Breast epithelium (tissue), 3 donors: ENCODE measurements at regions not wholly inside any gene's neighbourhood (a gene's known extent, or its start where the extent isn't known, plus 50 kb on each side); places are given as distances from the start of the nearest gene placed in this dataset.

ENCODE experiments used
- POLR2A ChIP-seq: fragments of 450-650 bp; IDR thresholded peaks from one replicate; pipeline ENCODE4 v1.6.1; 2016; ENCODE audit warnings: antibody characterized with exemption, mild to moderate bottlenecking, moderate library complexity
- TF ChIP-seq, protein P1 (sequence below), 3 donors: fragments of 450-650 bp; IDR thresholded peaks; one replicate each; pipeline ENCODE4 v1.5.1; 2016 to 2017; ENCODE audit warnings: antibody characterized with exemption in 3 of 3, mild to moderate bottlenecking in 3 of 3, moderate library complexity in 3 of 3

DNA sequence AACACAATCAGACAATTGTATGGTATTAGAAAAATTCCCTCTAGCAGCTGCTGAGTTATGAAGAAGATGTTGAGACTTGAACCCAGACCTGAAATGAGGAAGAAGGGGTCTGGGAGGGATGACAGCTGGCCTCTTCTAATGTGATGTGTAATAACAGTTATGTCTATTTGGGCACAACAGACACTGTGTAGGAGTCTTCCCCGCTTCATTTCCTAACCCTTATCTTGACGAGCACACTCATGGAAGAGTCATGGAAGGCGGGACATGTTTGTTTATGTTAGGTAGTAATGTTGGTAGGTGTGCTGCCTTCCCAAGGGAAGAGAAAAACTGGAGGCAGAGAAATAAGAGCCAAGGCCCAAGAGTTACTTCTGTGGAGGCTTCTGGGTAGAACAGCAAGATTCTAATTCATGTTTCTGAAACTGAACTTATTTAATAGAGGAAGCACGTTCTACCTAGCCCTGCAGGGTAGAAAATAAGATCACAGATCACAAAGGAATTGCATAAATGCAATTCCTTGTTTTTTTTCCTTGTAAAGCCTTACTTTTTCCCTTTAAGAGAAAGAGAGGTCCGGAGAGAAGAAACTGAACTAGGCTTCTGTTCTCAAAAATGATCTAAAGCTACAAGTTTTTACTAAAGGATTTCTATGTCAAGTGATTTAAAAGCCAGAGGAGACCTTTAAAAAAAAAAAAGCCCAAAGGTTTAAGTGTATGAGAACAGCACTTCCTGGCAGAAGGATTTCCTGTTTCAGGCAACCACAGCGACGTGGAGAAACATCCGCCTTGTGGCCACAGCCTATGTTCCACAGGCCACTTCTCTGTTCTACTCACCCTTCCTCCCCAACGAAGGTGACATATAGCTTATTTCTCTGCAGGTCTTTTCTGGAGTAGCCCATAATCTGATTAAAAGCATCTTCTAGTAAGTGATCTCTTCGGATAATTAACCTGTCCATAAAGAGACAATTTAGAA is 68.5 kb upstream of the STK17B start:
- TF ChIP-seq, protein P1, sequence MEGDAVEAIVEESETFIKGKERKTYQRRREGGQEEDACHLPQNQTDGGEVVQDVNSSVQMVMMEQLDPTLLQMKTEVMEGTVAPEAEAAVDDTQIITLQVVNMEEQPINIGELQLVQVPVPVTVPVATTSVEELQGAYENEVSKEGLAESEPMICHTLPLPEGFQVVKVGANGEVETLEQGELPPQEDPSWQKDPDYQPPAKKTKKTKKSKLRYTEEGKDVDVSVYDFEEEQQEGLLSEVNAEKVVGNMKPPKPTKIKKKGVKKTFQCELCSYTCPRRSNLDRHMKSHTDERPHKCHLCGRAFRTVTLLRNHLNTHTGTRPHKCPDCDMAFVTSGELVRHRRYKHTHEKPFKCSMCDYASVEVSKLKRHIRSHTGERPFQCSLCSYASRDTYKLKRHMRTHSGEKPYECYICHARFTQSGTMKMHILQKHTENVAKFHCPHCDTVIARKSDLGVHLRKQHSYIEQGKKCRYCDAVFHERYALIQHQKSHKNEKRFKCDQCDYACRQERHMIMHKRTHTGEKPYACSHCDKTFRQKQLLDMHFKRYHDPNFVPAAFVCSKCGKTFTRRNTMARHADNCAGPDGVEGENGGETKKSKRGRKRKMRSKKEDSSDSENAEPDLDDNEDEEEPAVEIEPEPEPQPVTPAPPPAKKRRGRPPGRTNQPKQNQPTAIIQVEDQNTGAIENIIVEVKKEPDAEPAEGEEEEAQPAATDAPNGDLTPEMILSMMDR (IDR thresholded peaks at IDR 0.05), result peak in 1 of 3 donors; percentile 28
- TF ChIP-seq POLR2A, result no peak
